ENCODE measurements at regions not wholly inside any gene's neighbourhood (a gene's known extent, or its start where the extent isn't known, plus 50 kb on each side); places are given as distances from the start of the nearest gene placed in this dataset.

DNA sequence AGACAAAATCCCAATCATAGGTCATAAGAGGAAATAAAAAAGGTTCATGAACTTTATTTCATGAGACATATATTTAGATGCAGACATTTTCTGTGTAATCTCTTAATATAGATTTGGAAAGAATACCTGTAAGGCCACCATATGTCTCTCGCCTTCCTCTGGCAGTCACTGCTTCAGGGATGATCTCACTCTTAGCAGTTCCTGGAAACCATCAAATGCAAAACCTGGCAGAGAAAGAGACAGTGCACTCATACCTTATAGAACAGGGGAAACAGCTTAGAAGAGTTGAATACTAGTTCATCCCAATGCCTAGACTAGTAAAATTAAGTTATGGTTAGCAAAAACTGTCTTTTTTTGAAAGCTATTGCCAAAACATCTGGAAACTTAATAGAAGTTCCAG, 243.3 kb downstream of the GASK1B start:
- DNase-seq (ENCODE audit: insufficient read length, low spot score) (no peak), FAIRE-seq (no peak)
- no peak for TF ChIP-seq POLR2A (IDR thresholded peaks at IDR 0.05; ENCODE audit: low read depth, low read length)

DNA sequence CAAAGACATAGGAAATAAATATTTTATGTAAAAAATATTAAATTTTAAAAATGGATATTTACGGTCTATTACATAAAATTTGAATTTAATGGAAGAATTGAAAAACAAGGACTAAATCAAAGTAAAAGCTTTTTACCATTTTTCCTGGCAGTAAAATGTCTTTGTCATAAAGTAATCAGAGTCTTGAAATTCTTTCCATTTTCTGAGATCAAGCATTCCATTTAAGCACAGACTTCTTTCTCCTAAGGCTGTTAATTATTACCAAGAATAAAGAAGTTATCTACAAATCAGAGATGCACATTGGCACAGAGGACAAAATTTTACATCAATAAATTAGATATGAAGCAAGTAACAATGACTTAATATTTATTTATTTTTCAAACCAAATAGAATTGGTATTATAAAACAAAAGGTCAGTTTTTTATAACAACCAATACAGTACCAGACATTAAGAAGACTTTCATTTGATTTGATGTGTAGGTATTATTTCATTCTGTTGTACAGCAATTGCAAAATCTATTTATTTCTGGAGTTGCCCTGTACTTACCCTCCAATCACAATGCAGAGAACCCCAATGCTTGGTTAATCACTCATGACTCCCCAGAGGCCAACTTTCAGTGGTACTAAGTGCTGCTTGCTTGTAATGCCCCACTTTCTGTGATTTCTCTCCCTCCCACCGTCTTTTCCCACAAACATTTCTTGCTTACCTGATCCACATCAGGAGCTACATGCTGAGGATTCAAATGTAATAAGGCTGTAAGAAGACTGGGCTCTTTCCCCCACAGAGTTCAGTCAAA, 254.6 kb downstream of the GASK1B start:
- FAIRE-seq (no peak), DNase-seq (ENCODE audit: insufficient read length, low spot score) (no peak)
- no peak for TF ChIP-seq POLR2A (IDR thresholded peaks at IDR 0.05; ENCODE audit: low read depth, low read length)

GRCh38 chr4:157912212-157912611, 260.6 kb downstream of the GASK1B start:
- DNase-seq (ENCODE audit: insufficient read length, low spot score), result no peak
- no peak for FAIRE-seq
- TF ChIP-seq POLR2A (IDR thresholded peaks at IDR 0.05; ENCODE audit: low read depth, low read length), result no peak

DNA sequence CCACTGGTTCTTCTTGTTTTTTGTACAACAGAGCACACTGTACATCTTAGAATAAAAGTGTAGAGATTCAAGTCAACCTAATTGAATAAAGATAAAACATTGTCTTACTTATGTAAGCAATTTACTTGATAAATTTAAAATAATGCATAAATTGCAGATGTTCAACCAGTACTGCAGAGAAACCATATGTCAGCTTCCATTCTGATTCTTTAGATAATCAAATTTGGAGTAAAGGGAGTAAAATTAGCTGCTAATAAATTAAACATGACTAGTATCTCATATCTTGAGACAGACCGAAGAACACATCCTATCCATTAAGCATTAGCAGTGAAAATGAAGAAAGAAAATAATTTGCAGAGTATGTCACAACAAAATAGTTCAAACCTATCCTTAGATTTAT, 261.2 kb downstream of the GASK1B start:
- FAIRE-seq (no peak), DNase-seq (ENCODE audit: insufficient read length, low spot score) (no peak)
- no peak for TF ChIP-seq POLR2A (IDR thresholded peaks at IDR 0.05; ENCODE audit: low read depth, low read length)

DNA sequence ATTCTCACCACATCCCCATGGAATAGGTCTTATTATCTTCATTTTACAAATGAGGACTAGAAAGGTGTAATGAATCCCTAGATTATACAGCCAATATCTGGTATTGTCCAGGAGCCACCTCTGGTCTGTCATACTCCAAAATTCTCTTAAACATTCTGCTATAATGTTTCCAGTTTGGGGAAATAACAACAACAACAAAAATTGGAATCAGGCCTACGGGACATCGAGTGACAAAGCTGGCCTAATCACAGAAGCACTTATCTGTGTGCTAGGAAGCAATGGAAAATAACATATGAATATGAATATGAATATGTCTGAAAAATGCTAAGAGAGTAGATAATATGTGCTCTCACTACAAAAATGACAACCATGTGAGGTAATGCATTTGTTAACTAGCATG, 264.1 kb downstream of the GASK1B start:
- FAIRE-seq, result no peak
- DNase-seq (ENCODE audit: insufficient read length, low spot score), result no peak
- no peak for TF ChIP-seq POLR2A (IDR thresholded peaks at IDR 0.05; ENCODE audit: low read depth, low read length)

DNA sequence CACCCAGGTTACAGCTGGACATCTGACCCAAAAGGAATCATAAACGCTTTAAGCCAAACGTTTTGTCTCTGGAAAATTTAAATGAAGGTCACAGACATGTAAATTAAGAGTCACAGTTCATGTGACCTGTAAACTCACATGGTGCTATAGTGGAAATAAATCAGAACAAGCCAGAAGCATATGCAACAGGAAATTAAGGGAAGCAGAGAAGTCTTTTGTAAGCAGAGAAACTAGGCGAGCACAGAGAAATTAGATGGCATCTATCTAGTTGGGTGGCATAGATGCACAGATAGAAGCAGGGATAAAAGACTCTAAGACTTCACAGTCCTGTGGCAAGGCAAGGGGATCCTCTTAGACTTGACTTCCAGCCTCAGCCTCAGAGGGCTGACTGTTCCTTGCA, 264.8 kb downstream of the GASK1B start:
- no peak for TF ChIP-seq POLR2A (IDR thresholded peaks at IDR 0.05; ENCODE audit: low read depth, low read length)
- no peak for FAIRE-seq
- DNase-seq (ENCODE audit: insufficient read length, low spot score), result no peak

GRCh38 chr4:157907226-157907946, 265.4 kb downstream of the GASK1B start:
- FAIRE-seq, result no peak

DNA sequence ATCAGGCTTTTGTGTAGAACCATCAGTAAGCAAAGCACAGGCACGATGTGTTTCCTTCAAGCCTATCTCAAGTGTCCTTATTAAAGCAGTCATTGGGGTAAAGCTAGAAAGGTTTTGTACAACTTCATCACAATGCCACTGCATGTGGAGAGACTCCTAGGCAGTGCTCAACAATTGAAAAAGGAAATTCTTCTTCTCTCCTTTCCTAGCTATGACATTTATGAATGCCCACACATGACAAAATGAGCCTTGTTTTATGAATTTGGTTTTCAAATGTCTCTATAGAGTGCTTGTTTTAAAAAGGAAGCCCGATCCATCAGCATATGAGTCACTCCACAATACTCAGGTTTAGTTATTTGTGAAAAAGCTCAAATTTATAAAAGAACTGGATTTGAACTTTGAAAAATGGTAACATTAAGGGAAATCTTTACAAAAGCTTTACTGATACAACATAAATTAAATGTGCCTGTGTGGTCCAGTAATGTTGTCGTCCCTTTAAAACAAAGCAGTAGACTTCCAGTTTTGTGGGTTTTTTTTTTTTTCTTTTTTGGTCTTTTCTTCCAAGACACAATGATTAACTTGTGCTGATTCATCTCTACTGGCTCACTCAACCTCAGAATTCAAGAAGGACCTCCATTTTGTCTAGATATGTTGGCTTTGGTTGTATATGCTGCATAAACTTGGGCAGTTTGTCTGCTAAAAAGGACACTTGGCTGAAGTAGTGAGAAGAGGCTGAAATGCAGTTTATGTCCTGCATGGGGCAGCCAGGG, 273.8 kb downstream of the GASK1B start:
- DNase-seq (ENCODE audit: insufficient read length, low spot score) (no peak), FAIRE-seq (no peak)
- no peak for TF ChIP-seq POLR2A (IDR thresholded peaks at IDR 0.05; ENCODE audit: low read depth, low read length)

More at GRCh38 chr4:157907226-157907946, 265.4 kb downstream of the GASK1B start:
- no peak for TF ChIP-seq POLR2A (IDR thresholded peaks at IDR 0.05; ENCODE audit: low read depth, low read length)
- DNase-seq (ENCODE audit: insufficient read length, low spot score), result no peak

DNA sequence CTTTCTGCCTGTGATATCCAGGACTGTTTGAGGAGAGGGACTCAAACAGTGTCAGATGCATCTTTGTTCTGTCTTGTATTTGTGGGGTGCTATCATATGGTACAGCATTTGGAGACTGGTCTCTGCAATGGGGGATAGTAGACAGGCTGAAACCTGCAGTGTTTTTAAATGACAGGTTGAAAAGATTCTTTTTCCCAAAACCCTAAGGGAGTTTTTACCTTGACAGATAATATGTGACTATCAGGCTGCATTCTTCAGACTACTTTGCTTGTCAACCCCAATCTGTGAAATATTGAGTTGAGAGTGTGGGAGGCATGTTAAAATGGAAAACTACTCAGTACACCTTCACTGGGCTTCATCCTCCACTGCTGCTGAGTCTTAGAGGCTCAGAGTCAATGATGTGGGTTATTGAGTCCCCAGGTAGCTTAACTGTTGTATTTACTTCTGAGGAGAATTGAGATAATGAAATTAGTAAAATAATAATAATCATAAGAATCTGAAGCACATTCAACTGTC, 274.9 kb downstream of the GASK1B start:
- DNase-seq (ENCODE audit: insufficient read length, low spot score) (no peak), FAIRE-seq (no peak)
- TF ChIP-seq POLR2A (IDR thresholded peaks at IDR 0.05; ENCODE audit: low read depth, low read length), result no peak

DNA sequence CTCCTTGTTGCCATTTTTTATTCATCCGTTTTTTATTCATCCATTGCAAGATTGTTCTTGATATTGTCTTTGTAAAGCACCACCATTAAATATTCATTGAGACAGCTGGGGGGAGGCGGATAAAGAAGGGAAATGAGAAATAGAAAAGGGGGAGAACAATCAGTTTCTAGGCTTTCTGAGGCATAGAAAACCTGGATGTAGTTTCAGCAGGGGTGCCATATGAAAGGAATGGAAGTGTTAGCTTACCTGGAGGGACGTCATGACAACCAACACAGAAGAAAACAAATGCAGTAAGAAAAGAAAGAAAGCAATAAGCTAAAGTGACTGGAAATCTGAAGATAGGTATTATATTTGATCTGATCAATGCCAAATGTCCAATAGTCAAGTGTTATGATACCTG, 276.1 kb downstream of the GASK1B start:
- FAIRE-seq, result no peak
- no peak for TF ChIP-seq POLR2A (IDR thresholded peaks at IDR 0.05; ENCODE audit: low read depth, low read length)
- no peak for DNase-seq (ENCODE audit: insufficient read length, low spot score)

DNA sequence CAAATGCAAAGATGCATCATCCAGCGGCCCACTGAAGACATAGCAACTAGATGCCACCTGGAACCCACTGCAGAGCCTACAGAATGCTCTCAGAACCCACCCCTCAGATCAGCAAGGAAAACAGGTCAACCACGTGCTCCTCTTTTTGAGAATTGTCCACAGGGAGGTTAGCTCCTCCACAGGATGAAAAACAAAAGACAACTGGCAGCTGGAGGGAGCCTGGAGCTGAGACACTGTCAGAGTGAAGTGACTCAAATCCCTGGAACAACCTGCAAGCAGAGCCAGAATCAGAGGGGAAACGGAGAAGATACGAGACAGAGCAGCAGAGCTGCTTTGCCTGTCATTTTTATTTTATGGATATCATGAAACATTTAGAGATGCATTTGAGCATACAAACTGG, 277.6 kb downstream of the GASK1B start:
- FAIRE-seq (no peak), DNase-seq (ENCODE audit: insufficient read length, low spot score) (no peak)
- no peak for TF ChIP-seq POLR2A (IDR thresholded peaks at IDR 0.05; ENCODE audit: low read depth, low read length)

- FAIRE-seq, result no peak
- DNase-seq (ENCODE audit: insufficient read length, low spot score), result no peak
- no peak for TF ChIP-seq POLR2A (IDR thresholded peaks at IDR 0.05; ENCODE audit: low read depth, low read length)
Observed at GRCh38 chr4:157889788-157890187, 283.0 kb downstream of the GASK1B start.

DNA sequence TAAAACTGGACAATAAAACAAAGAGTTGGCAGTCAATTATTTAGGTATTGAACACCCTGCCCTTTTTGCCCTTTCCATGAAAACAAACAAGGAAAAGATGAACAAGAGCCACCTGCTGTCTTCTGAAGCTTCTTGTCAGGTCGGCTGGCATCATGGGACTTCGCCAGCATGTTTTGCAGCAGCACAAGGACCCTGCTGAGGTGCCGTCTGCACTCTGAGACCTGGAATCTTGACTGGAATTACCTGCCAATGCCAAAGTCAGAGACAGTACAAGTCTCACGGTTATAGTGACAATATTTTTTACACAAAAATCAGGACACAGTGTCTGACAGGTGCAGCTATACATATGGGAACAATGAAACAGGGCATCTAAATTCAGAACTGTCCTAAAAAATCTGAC, 284.5 kb downstream of the GASK1B start:
- DNase-seq (ENCODE audit: insufficient read length, low spot score), result no peak
- TF ChIP-seq POLR2A (IDR thresholded peaks at IDR 0.05; ENCODE audit: low read depth, low read length), result no peak
- no peak for FAIRE-seq

DNA sequence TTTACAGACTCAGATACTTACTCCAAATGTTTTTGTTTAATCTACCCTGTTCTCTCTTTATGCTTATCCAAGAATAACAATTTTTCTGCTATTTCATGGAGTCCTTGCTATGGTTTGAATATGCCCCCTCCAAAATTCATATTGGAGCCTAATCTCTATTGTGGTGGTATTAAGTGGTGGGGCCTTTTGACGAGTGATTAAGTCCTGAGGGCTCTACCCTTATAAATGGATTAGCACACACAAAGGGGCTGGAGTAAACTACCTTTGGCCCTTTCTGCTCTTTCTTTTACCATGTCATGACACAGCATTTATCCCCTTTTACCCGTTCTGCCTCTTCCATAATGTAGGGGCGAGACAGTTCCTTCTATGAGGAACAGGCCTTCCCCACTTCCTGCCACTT, 285.5 kb downstream of the GASK1B start:
- no peak for FAIRE-seq
- no peak for DNase-seq (ENCODE audit: insufficient read length, low spot score)
- TF ChIP-seq POLR2A (IDR thresholded peaks at IDR 0.05; ENCODE audit: low read depth, low read length), result no peak

Measured in H54 (cell line).